GM19438 (cell line): ENCODE measurements at regions not wholly inside any gene's neighbourhood (a gene's known extent, or its start where the extent isn't known, plus 50 kb on each side); places are given as distances from the start of the nearest gene placed in this dataset.

Experiments
- ATAC-seq: cut with Tn5 transposase; IDR thresholded peaks from one replicate; pipeline ENCODE4 v1.9.1; 2021; ENCODE audit warnings: low read depth; ENCODE audit not compliant: unreplicated experiment

- ATAC-seq, result no peak
Measured at GRCh38 chr4:179831274-179831673, 2389.0 kb upstream of the AGA start.

DNA sequence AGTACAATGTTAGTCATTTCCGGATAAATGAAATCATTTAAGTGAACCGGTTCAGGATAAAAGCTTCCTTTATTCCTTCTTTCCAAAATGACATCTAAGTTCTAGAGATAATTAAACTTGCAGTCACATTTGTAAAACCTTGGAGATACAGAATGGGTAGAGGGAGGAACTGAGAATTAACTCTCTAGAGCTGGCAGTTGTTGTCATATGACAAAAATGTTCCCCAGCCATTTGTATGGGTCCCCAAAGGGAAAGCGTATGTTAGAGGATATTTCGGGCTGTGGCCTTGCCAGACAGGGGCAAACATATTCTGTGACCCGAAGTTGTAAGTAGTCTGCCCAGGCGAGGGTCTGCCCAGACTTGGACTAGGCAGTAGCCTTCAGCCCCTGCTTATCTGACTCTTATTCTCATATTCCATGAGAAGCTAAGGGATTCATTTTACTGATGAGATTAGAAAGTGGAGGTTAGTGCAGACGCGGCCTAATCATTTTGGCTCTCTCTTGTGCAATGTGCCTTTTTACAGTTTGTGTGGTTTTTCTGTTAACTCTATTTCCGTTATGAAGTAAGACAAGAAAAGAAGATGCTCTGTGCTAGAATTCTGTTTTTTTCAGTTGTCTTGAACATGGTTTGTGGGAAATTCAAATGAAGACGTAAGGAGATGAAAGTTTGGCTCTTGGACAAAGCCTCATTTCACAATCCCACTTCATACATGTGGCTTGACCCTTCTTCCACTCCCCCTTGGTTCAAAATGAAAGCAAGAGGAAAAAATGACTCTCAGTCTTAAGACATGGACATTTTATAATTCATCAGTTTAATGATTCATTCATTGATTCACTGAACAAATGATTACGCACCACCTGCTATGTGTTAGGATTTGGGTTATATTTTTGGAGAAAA is 2394.2 kb upstream of the AGA start:
- no peak for ATAC-seq

GRCh38 chr4:179843370-179843769 is 2399.8 kb upstream of the TENM3 start:
- ATAC-seq, result no peak

DNA sequence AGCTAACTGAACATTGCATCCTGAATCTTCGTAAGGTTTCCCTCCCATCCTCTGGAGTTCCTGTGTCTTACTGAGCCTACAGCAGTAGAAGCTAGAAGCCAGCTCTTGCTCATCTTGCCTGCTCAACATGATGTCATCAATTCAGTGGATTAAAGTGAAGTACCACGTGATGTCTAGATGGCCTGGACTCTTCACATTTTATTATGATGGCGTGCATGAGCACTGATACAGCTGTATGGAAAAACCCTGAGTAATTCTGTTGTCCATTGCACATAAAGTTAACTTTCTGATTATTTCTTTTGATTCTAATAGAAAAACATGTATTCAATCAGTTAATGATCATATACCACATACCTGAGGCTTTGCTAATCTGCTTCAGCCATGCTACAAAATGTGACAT is 2387.7 kb upstream of the TENM3 start:
- no peak for ATAC-seq

DNA sequence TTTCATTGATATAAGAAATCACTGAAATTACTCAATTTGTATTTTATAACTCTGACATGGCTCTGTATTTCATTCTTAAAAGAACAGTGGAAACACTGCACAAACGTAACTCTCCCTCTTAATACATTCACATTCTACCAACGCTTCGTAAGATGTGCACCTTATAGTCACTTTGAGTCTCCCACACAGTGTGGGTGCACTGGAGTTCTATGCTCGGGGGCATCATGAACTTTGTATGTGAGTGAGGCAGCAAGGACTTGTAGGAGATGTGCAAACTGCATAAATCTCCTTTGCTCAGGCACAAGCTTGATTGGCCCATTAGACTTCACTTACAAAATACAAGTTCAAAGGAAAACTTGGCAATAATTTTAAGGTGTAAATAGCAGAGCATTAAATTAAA is 2385.0 kb upstream of the TENM3 start:
- ATAC-seq, result no peak

GRCh38 chr4:179867300-179867878 is 2375.8 kb upstream of the TENM3 start:
- no peak for ATAC-seq

DNA sequence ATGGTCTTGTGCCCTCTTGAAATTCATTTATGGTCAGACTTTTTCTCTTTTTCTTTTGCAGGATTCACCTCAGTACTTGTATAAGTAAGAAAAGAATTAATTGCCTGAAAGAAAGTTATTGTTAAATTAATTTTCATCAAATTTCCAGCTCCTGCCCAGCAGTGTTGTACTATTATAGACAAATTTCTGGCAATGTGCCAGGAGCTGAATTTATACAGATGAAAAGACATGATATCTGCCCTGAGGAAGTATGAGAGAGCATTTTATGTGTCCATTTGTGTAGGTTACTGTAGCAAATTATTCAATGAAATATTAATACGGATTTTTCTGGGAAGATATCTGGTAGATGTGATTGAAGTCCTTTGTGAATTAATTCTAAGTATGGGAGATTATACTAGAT is 2371.5 kb upstream of the TENM3 start:
- ATAC-seq, result no peak

DNA sequence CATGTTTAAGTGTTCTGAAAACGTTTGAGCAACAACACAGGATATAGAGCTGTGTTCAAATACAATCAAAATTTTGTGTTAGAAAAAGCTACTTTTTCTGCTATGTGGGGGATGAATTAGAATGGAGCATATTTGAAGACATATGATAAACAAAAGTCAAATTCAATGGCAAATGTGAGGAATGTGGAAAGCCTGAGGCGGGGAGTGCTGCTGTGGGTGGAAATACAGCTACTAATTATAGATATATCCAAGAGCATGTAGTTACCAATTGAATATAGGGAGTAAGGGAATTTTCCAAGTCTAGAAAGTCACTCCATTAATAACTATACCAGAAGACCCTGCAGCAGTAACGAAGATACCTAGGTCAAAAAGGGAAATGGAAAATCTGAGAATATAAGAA is 2370.4 kb upstream of the TENM3 start:
- no peak for ATAC-seq

DNA sequence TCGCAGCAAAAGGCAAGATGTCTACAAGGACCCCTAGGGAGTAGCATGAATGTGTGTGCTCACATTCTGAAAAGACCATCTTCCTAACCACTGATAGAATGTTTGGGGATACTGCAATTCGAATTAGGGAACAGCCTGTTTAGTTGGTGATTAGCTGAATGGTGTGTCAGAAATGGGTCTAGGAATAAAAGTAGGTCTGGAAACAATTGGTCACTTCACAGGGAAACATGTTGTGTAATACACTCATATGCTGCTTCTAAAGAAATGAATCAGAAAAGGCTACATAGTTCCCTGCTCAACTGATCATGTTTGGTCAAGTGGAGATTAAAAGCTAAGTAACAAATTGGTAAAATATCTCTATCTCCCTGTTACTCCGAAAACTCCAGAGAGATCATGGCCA is 2362.4 kb upstream of the TENM3 start:
- ATAC-seq, result no peak

DNA sequence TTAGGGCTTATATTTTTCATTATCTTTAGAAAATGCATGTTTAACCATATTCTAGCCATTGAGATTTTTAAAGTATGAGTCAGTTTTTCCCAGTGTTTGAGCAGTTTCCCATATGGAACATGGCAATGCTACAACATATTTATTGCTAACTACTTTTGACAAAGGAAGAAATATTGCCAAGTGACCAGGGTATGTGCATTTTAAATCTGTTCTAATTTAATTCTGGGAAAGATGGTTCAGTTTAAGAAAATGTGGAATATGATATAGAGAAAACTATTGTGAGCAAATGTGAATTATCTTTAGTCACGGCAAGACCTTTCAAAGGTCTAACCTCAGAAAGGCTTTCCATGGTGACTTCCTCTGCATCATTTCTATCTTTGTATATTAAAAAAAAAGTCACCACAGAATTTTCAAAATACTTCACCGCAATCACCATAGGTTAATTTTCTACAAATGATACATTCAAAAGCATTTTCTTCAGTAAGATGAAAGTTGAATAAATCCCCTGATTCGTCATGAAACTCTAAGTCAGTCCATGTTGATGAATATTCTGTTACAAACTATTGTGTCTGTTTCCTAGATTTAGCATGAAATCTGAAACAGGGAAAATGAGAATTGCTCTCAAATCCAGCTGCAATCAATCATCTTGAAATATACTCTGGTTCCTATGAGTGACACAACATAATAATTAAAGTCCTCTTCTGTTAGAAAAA is 2349.0 kb upstream of the TENM3 start:
- no peak for ATAC-seq

GRCh38 chr4:179919587-179919986 is 2323.6 kb upstream of the TENM3 start:
- no peak for ATAC-seq

DNA sequence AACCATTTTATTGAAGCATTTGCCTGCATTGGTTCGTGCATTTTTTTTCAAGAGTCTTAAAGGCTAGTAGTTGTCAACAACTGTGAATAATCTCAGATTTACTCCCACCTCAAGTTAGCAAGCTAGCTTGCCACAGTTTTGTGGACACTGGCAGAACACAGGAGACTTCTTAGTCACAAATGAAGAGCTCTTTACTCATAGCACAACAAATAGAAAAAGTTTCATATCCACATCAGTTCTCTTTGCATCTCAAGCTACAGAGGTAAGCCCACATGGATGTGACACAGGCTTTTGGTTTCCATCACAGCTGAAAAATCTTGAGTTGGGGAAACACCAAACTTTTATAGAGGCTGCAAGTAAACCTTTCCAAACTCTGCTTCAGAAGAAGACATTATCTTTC is 2315.7 kb upstream of the TENM3 start:
- no peak for ATAC-seq

DNA sequence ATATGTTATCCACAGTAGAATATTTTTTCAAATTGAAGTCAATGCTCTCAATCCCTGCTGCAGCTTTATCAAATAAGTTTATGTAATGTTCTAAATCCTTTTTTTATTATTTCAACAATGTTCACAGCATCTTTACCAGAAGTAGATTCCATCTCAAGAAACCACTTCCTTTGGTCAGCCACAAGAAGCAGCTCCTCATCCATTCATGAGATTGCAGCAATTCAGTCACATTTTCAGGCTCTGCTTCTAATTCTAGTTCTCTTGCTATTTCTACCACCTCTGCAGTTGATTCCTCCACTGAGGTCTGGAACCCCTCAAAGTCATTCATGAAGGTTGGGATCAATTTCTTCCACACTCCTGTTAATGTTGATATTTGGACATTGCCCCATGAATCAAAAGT is 2301.3 kb upstream of the TENM3 start:
- ATAC-seq, result no peak

GRCh38 chr4:179976777-179977176 is 2266.4 kb upstream of the TENM3 start:
- no peak for ATAC-seq

- no peak for ATAC-seq
Measured at GRCh38 chr4:179977378-179977777, 2265.8 kb upstream of the TENM3 start.

DNA sequence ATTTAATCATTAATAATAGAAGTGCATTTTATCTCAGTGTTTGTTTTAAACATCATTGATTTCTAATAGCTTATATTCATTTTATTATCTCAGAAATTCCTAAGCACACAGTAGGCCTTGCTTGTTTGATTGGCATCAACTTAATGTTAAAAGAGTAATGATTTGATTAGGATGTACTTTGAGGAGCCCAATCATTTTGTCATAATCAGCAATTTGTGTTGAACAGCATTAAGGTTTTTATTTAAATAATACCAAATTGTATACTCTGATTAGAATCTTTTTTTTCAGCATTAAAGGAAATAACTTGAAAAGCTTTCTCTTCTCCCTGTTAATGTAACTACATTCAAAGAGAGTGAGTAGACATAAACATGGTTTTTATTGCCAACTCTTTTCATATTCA is 2262.0 kb upstream of the TENM3 start:
- ATAC-seq, result no peak

DNA sequence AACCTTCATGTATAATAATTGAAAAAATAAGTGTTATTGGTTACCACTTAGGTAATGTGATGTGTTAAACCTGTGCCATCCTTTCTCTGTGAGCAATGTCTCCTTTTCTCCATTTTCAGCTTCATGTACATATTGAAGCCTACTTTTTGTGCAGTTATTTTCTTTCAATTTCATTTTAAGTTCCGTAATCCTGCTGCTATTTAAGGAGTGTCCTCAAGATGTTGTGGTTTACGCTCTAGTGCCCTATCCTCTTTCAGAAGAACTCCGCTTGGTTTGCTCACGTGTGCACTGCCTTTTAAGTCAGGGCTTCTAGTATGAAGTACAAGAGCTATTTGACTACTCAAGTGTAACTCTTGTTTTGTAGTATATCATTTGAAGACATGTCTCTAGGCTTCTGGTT is 2253.2 kb upstream of the TENM3 start:
- ATAC-seq, result peak; percentile 72

DNA sequence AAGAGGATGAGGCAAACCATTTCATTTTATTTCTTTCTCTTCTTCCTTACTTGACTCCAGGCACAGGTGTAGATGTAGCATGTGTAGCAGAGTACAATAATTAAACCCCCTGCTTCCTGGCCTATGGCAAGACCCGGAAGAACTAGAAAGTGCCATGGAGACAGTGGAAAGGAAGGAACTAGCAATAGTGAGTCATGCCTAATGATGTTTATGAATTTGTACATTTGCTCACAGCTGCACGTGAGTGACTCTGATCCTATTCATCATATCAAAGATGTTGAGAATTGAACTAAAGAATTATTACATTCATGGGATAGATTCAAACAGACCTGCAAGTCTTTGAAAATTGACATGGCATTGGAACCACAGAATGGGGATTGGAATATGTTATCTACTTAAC is 2233.9 kb upstream of the TENM3 start:
- ATAC-seq, result no peak

GRCh38 chr4:180028682-180029081 is 2214.5 kb upstream of the TENM3 start:
- ATAC-seq, result no peak

DNA sequence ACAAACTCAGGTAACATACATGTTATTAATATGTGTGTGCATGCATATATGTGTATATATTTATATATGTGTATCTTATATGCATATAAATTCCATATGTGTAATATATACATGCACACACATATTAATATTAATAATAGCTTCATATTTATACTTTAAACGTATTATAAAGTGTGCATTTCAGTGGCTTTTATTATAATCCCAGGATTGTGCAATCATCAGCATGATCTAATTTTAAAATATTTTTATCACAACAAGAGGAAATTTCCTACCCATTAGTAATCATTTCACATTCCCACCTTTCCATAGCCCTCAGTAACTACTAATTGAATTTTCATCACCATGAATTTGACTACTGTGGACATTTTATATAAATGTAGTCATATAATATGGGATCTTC is 2211.9 kb upstream of the TENM3 start:
- ATAC-seq, result no peak

- no peak for ATAC-seq
Measured at GRCh38 chr4:180041576-180041975, 2201.6 kb upstream of the TENM3 start.

- ATAC-seq, result no peak
Measured at GRCh38 chr4:180052629-180053028, 2190.6 kb upstream of the TENM3 start.
